ENCODE measurements at regions not wholly inside any gene's neighbourhood (a gene's known extent, or its start where the extent isn't known, plus 50 kb on each side); places are given as distances from the start of the nearest gene placed in this dataset.

GRCh38 chr7:47039089-47039648 lies 542.7 kb downstream of the TNS3 start:
- TF ChIP-seq, protein P1, sequence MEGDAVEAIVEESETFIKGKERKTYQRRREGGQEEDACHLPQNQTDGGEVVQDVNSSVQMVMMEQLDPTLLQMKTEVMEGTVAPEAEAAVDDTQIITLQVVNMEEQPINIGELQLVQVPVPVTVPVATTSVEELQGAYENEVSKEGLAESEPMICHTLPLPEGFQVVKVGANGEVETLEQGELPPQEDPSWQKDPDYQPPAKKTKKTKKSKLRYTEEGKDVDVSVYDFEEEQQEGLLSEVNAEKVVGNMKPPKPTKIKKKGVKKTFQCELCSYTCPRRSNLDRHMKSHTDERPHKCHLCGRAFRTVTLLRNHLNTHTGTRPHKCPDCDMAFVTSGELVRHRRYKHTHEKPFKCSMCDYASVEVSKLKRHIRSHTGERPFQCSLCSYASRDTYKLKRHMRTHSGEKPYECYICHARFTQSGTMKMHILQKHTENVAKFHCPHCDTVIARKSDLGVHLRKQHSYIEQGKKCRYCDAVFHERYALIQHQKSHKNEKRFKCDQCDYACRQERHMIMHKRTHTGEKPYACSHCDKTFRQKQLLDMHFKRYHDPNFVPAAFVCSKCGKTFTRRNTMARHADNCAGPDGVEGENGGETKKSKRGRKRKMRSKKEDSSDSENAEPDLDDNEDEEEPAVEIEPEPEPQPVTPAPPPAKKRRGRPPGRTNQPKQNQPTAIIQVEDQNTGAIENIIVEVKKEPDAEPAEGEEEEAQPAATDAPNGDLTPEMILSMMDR (IDR thresholded peaks at IDR 0.05) = no peak
- no peak for TF ChIP-seq EZH2 (IDR thresholded peaks at IDR 0.05)
